ENCODE measurements at regions not wholly inside any gene's neighbourhood (a gene's known extent, or its start where the extent isn't known, plus 50 kb on each side); places are given as distances from the start of the nearest gene placed in this dataset.

DNA sequence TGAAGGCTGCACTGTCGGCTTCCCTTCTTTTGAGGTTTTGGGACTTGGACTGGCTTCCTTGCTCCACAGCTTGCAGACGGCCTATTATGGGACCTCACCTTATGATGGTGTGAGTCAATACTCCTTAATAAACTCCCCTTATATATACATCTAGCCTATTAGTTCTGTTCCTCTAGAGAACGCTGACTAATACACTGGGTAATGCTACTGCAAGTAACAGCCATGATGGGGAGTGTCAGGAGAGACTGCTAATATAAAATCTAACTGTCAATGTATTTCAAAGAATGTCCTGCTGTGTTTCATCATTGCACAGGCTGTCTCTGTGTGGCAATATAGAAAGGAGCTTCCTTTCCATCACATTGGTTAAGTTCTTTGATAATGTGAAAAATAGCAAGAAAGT lies 57.7 kb upstream of the UST start:
- H3K4me3 ChIP-seq (ENCODE audit: low read depth, low read length): no peak overlapping the region
- TF ChIP-seq POLR2A (IDR thresholded peaks at IDR 0.05; ENCODE audit: extremely low read depth, insufficient read length): no peak
- TF ChIP-seq, protein P1, sequence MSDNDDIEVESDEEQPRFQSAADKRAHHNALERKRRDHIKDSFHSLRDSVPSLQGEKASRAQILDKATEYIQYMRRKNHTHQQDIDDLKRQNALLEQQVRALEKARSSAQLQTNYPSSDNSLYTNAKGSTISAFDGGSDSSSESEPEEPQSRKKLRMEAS (IDR thresholded peaks at IDR 0.05; ENCODE audit: low read depth, low read length): no peak
- TF ChIP-seq, protein P2, sequence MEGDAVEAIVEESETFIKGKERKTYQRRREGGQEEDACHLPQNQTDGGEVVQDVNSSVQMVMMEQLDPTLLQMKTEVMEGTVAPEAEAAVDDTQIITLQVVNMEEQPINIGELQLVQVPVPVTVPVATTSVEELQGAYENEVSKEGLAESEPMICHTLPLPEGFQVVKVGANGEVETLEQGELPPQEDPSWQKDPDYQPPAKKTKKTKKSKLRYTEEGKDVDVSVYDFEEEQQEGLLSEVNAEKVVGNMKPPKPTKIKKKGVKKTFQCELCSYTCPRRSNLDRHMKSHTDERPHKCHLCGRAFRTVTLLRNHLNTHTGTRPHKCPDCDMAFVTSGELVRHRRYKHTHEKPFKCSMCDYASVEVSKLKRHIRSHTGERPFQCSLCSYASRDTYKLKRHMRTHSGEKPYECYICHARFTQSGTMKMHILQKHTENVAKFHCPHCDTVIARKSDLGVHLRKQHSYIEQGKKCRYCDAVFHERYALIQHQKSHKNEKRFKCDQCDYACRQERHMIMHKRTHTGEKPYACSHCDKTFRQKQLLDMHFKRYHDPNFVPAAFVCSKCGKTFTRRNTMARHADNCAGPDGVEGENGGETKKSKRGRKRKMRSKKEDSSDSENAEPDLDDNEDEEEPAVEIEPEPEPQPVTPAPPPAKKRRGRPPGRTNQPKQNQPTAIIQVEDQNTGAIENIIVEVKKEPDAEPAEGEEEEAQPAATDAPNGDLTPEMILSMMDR (IDR thresholded peaks at IDR 0.05; ENCODE audit: low read depth, low read length): no peak
- no peak for DNase-seq (ENCODE audit: low read depth)

DNA sequence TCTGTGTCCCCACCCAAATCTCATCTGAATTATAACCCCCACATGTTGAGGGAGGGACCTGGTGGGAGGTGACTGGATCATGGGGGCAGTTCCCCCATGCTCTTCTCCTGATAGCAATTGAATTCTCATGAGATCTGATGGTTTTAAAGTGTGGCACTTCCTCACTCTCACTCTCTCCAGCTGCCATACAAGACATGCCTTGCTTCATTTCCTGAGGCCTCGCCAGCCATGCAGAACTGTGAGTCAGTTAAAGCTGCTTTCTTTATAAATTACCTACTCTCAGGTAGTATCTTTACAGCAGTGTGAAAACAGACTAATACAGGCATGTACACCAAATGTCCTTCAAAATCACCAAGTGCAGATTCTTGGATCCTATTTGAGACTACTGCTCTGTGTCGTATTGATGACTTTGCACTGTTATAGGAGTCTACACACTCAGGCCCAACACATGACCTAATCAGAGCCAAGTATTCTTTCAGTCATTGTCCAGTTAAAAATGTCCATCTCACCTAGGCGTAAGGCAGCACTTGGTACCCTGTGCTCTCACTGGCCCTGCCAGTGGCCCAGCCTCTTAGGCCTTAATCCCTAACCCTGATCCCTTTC lies 52.8 kb upstream of the UST start:
- TF ChIP-seq, protein P1 (IDR thresholded peaks at IDR 0.05; ENCODE audit: low read depth, low read length): no peak
- TF ChIP-seq MYC (IDR thresholded peaks at IDR 0.05; ENCODE audit: low read depth, low read length) (no peak), POLR2A (IDR thresholded peaks at IDR 0.05; ENCODE audit: extremely low read depth, insufficient read length) (no peak)
- TF ChIP-seq, protein P2 (IDR thresholded peaks at IDR 0.05; ENCODE audit: low read depth, low read length): no peak
- DNase-seq (ENCODE audit: low read depth): peak; percentile 48
- no peak overlapping the region for H3K4me3 ChIP-seq (ENCODE audit: low read depth, low read length)
